ENCODE measurements at regions not wholly inside any gene's neighbourhood (a gene's known extent, or its start where the extent isn't known, plus 50 kb on each side); places are given as distances from the start of the nearest gene placed in this dataset.
"Not testable (repeated sequence)": the region's sequence is repeated elsewhere in the genome, so short reads cannot be mapped to it uniquely, and the experiment has no call there.

GRCh38 chr2:34159901-34160300, 560.8 kb upstream of the FAM98A start:
- Histone ChIP-seq H3K36me3 (no peaks in the 10 kb centered on the region), H3K27ac (no peak overlapping the region), H3K4me3 (no peak overlapping the region), H3K4me1 (ENCODE audit: low read depth) (no peaks in the 10 kb centered on the region), H3K9me3 (ENCODE audit: low read depth) (no peaks in the 10 kb centered on the region), H3K27me3 (no peaks in the 10 kb centered on the region)
- no peak for DNase-seq (ENCODE audit: low read depth in 1 of 2, low spot score in 1 of 2)
- TF ChIP-seq CTCF (IDR thresholded peaks at IDR 0.05; ENCODE audit: low read depth, low read length): no peak

GRCh38 chr2:34153484-34153883, 554.4 kb upstream of the FAM98A start:
- TF ChIP-seq CTCF (IDR thresholded peaks at IDR 0.05; ENCODE audit: low read depth, low read length): no peak

GRCh38 chr2:34147780-34148179, 548.7 kb upstream of the FAM98A start:
- H3K27ac ChIP-seq: no peak overlapping the region
- H3K27me3 ChIP-seq: no peaks in the 10 kb centered on the region
- no peaks in the 10 kb centered on the region for H3K9me3 ChIP-seq (ENCODE audit: low read depth)
- H3K36me3 ChIP-seq: no peaks in the 10 kb centered on the region
- no peak for TF ChIP-seq CTCF (IDR thresholded peaks at IDR 0.05; ENCODE audit: low read depth, low read length)
- DNase-seq (ENCODE audit: low read depth in 1 of 2, low spot score in 1 of 2): no peak
- no peak overlapping the region for H3K4me3 ChIP-seq
- H3K4me1 ChIP-seq (ENCODE audit: low read depth): no peaks in the 10 kb centered on the region

More at GRCh38 chr2:34153484-34153883, 554.4 kb upstream of the FAM98A start:
- no peak overlapping the region for H3K4me3 ChIP-seq
- no peak for DNase-seq (ENCODE audit: low read depth in 1 of 2, low spot score in 1 of 2)
- no peaks in the 10 kb centered on the region for H3K36me3 ChIP-seq
- no peak overlapping the region for H3K27ac ChIP-seq
- no peaks in the 10 kb centered on the region for H3K27me3 ChIP-seq
- H3K4me1 ChIP-seq (ENCODE audit: low read depth): no peaks in the 10 kb centered on the region
- H3K9me3 ChIP-seq (ENCODE audit: low read depth): no peaks in the 10 kb centered on the region

GRCh38 chr2:34143149-34143548, 544.0 kb upstream of the FAM98A start:
- no peaks in the 10 kb centered on the region for H3K4me1 ChIP-seq (ENCODE audit: low read depth)
- no peaks in the 10 kb centered on the region for H3K36me3 ChIP-seq
- no peaks in the 10 kb centered on the region for H3K9me3 ChIP-seq (ENCODE audit: low read depth)
- no peak for DNase-seq (ENCODE audit: low read depth in 1 of 2, low spot score in 1 of 2)
- H3K4me3 ChIP-seq: no peak overlapping the region
- H3K27me3 ChIP-seq: no peaks in the 10 kb centered on the region
- H3K27ac ChIP-seq: no peak overlapping the region
- no peak for TF ChIP-seq CTCF (IDR thresholded peaks at IDR 0.05; ENCODE audit: low read depth, low read length)

GRCh38 chr2:34142531-34143008, 543.5 kb upstream of the FAM98A start:
- not testable (repeated sequence) for H3K27ac ChIP-seq; H3K9me3 ChIP-seq (ENCODE audit: low read depth); H3K4me3 ChIP-seq; H3K36me3 ChIP-seq; H3K27me3 ChIP-seq; H3K4me1 ChIP-seq (ENCODE audit: low read depth); DNase-seq (ENCODE audit: low read depth in 1 of 2, low spot score in 1 of 2)

GRCh38 chr2:34133065-34133464, 534.0 kb upstream of the FAM98A start:
- H3K4me3 ChIP-seq; H3K27ac ChIP-seq; H3K9me3 ChIP-seq (ENCODE audit: low read depth); H3K27me3 ChIP-seq; DNase-seq (ENCODE audit: low read depth in 1 of 2, low spot score in 1 of 2); H3K4me1 ChIP-seq (ENCODE audit: low read depth); H3K36me3 ChIP-seq: not testable (repeated sequence)

GRCh38 chr2:34126279-34126678, 527.2 kb upstream of the FAM98A start:
- Histone ChIP-seq H3K4me1 (ENCODE audit: low read depth) (no peaks in the 10 kb centered on the region), H3K4me3 (no peak overlapping the region), H3K36me3 (no peaks in the 10 kb centered on the region), H3K9me3 (ENCODE audit: low read depth) (no peaks in the 10 kb centered on the region), H3K27ac (no peak overlapping the region), H3K27me3 (no peaks in the 10 kb centered on the region)
- no peak for TF ChIP-seq CTCF (IDR thresholded peaks at IDR 0.05; ENCODE audit: low read depth, low read length)
- no peak for DNase-seq (ENCODE audit: low read depth in 1 of 2, low spot score in 1 of 2)
